ENCODE measurements at regions not wholly inside any gene's neighbourhood (a gene's known extent, or its start where the extent isn't known, plus 50 kb on each side); places are given as distances from the start of the nearest gene placed in this dataset.

- CTCF ChIA-PET: no interaction called here
- intact Hi-C loops (cut with micrococcal nuclease; ENCODE audit: unreplicated experiment): no loop called here
- TF ChIP-seq EZH2 (IDR thresholded peaks at IDR 0.05; ENCODE audit: borderline replicate concordance, low read depth, low read length, poor library complexity, severe bottlenecking): no peak
- no peak for TF ChIP-seq CTCF (conservative IDR thresholded peaks at IDR 0.05; ENCODE audit: low read depth, low read length)
Observed at GRCh38 chr18:60905699-60906098, 427.5 kb upstream of the CDH20 start.

GRCh38 chr18:60910534-60910933 lies 422.7 kb upstream of the CDH20 start:
- ChIA-PET CTCF (no interaction called here), POLR2A (ENCODE audit: low non-redundant PET) (no interaction called here)
- Histone ChIP-seq H3K27me3 (replicated peaks; ENCODE audit: insufficient read depth, low read depth, low read length, poor library complexity) (peaks cover under 1% of the 10 kb centered on the region), H3K4me3 (ENCODE audit: low read depth, low read length, poor library complexity, severe bottlenecking) (no peak overlapping the region), H3K9me3 (ENCODE audit: low read depth, low read length, poor library complexity, severe bottlenecking) (no peaks in the 10 kb centered on the region), H3K36me3 (ENCODE audit: insufficient read depth, low read length, poor library complexity, severe bottlenecking) (no peaks in the 10 kb centered on the region), H3K27ac (ENCODE audit: low read depth, low read length, poor library complexity, severe bottlenecking) (no peak overlapping the region), H3K4me1 (ENCODE audit: insufficient read depth, low read length, poor library complexity, severe bottlenecking) (no peaks in the 10 kb centered on the region)
- TF ChIP-seq EZH2 (IDR thresholded peaks at IDR 0.05; ENCODE audit: borderline replicate concordance, low read depth, low read length, poor library complexity, severe bottlenecking): no peak
- TF ChIP-seq CTCF (conservative IDR thresholded peaks at IDR 0.05; ENCODE audit: low read depth, low read length): no peak
- BruUV-seq (replicated peaks): no TSS peak
- intact Hi-C loops (cut with micrococcal nuclease; ENCODE audit: unreplicated experiment): no loop called here
- DNase-seq (ENCODE audit: low spot score): no peak

More at GRCh38 chr18:60905699-60906098, 427.5 kb upstream of the CDH20 start:
- POLR2A ChIA-PET (ENCODE audit: low non-redundant PET): no interaction called here
- no peak for DNase-seq (ENCODE audit: low spot score)
- H3K36me3 ChIP-seq (ENCODE audit: insufficient read depth, low read length, poor library complexity, severe bottlenecking): no peaks in the 10 kb centered on the region
- no peaks in the 10 kb centered on the region for H3K4me1 ChIP-seq (ENCODE audit: insufficient read depth, low read length, poor library complexity, severe bottlenecking)
- peaks cover 5% of the 10 kb centered on the region for H3K27me3 ChIP-seq (replicated peaks; ENCODE audit: insufficient read depth, low read depth, low read length, poor library complexity)
- H3K27ac ChIP-seq (ENCODE audit: low read depth, low read length, poor library complexity, severe bottlenecking): no peak overlapping the region
- no TSS peak for BruUV-seq (replicated peaks)
- H3K4me3 ChIP-seq (ENCODE audit: low read depth, low read length, poor library complexity, severe bottlenecking): no peak overlapping the region
- no peaks in the 10 kb centered on the region for H3K9me3 ChIP-seq (ENCODE audit: low read depth, low read length, poor library complexity, severe bottlenecking)

GRCh38 chr18:60911504-60911903 lies 421.7 kb upstream of the CDH20 start:
- intact Hi-C loops (cut with micrococcal nuclease; ENCODE audit: unreplicated experiment): no loop called here
- no peak overlapping the region for H3K4me3 ChIP-seq (ENCODE audit: low read depth, low read length, poor library complexity, severe bottlenecking)
- H3K9me3 ChIP-seq (ENCODE audit: low read depth, low read length, poor library complexity, severe bottlenecking): no peaks in the 10 kb centered on the region
- H3K36me3 ChIP-seq (ENCODE audit: insufficient read depth, low read length, poor library complexity, severe bottlenecking): no peaks in the 10 kb centered on the region
- ChIA-PET CTCF (no interaction called here), POLR2A (ENCODE audit: low non-redundant PET) (no interaction called here)
- no peak for DNase-seq (ENCODE audit: low spot score)
- no peaks in the 10 kb centered on the region for H3K4me1 ChIP-seq (ENCODE audit: insufficient read depth, low read length, poor library complexity, severe bottlenecking)
- no peak for TF ChIP-seq EZH2 (IDR thresholded peaks at IDR 0.05; ENCODE audit: borderline replicate concordance, low read depth, low read length, poor library complexity, severe bottlenecking)
- no peak for TF ChIP-seq CTCF (conservative IDR thresholded peaks at IDR 0.05; ENCODE audit: low read depth, low read length)
- H3K27ac ChIP-seq (ENCODE audit: low read depth, low read length, poor library complexity, severe bottlenecking): no peak overlapping the region
- BruUV-seq (replicated peaks): no TSS peak
- H3K27me3 ChIP-seq (replicated peaks; ENCODE audit: insufficient read depth, low read depth, low read length, poor library complexity): peaks cover 2% of the 10 kb centered on the region

Data from A673 (cell line).